HepG2 (cell line): ENCODE measurements at regions not wholly inside any gene's neighbourhood (a gene's known extent, or its start where the extent isn't known, plus 50 kb on each side); places are given as distances from the start of the nearest gene placed in this dataset.
A peak's percentile ranks its signal among the peaks of the same experiment; 100 is the strongest.

ENCODE experiments used
- ATAC-seq: fragments of 200-7000 bp; cut with Tn5 transposase; 3 replicates; pipeline ENCODE4 v1.9.1; 2020; ENCODE audit warnings: mild to moderate bottlenecking, moderate library complexity
- BruUV-seq: library from RNA; stranded (reverse); fragments of 400-500 nt; replicated peaks from 2 replicates; lab custom pipeline; 2021; lab: Mats Ljungman, UMichigan
- CTCF ChIA-PET: fragments of 300-600 bp; formaldehyde crosslinking; extraction: SDS; loops from one replicate; lab custom pipeline; 2021; ENCODE audit warnings: low total read pairs, inconsistent platforms, low intra/inter-chr PET ratio; lab: Yijun Ruan, JAX
- POLR2A ChIA-PET: fragments of 350-600 bp; sonication (Branson Sonifier 250); formaldehyde crosslinking; loops from one replicate; lab custom pipeline; 2020; ENCODE audit warnings: antibody characterized with exemption, inconsistent platforms; lab: Yijun Ruan, JAX
- DNase-seq: peaks from one replicate; pipeline ENCODE4 v3.0.0-alpha.2; 2015; ENCODE audit warnings: low spot score
- FAIRE-seq: peaks from 3 replicates; lab custom pipeline; 2011; peaks lifted over from hg19 to GRCh38; lab: Jason Lieb, UNC
- H2AFZ ChIP-seq: one replicate; pipeline ENCODE4 v1.6.1; 2011; ENCODE audit warnings: low read length, inconsistent platforms
- H3K27ac ChIP-seq: fragments of 300-600 bp; 3 replicates; pipeline ENCODE4 v1.8.0; 2011; ENCODE audit warnings: mixed run types, mild to moderate bottlenecking, mixed read lengths, low read length, inconsistent platforms; ENCODE audit not compliant: insufficient read depth; ENCODE audit errors: extremely low read length
- H3K27me3 ChIP-seq, 2 experiments: fragments of 200-600 bp in 1 of 2; 2 replicates in 1 of 2; 3 replicates in 1 of 2; pipeline versions ENCODE4 v1.6.0 to v1.8.0; 2011; ENCODE audit warnings: low read length in 2 of 2, mild to moderate bottlenecking in 2 of 2, moderate library complexity in 2 of 2, inconsistent platforms in 1 of 2; ENCODE audit not compliant: insufficient read depth in 2 of 2, control insufficient read depth in 1 of 2
- H3K36me3 ChIP-seq, 2 experiments: fragments of 200-600 bp in 1 of 2; replicated peaks in 1 of 2; 2 replicates in 1 of 2; 3 replicates in 1 of 2; pipeline versions ENCODE4 v1.5.1 to v1.8.0; 2011; ENCODE audit warnings: low read length in 2 of 2, inconsistent platforms in 1 of 2; ENCODE audit not compliant: insufficient read depth in 2 of 2, control insufficient read depth in 1 of 2
- H3K4me1 ChIP-seq: 2 replicates; pipeline ENCODE4 v1.5.1; 2012; ENCODE audit warnings: low read length, inconsistent platforms; ENCODE audit not compliant: insufficient read depth
- H3K4me2 ChIP-seq: 2 replicates; pipeline ENCODE4 v1.6.0; 2011; ENCODE audit warnings: low read depth, low read length, inconsistent platforms
- H3K4me3 ChIP-seq, 3 experiments: fragments of 200-600 bp in 1 of 3; sonication (generic), shearing (Covaris generic) in 1 of 3; replicated peaks in 1 of 3; 2 replicates each; pipeline ENCODE4 v1.5.1; 2011 to 2016; ENCODE audit warnings: low read length in 3 of 3, inconsistent platforms in 2 of 3, low read depth in 2 of 3, mild to moderate bottlenecking in 2 of 3, control low read depth in 1 of 3, mixed read lengths in 1 of 3; ENCODE audit not compliant: insufficient read depth in 1 of 3
- H3K79me2 ChIP-seq: one replicate; pipeline ENCODE4 v1.6.1; 2011; ENCODE audit warnings: low read length, inconsistent platforms; ENCODE audit not compliant: insufficient read depth
- H3K9ac ChIP-seq: 2 replicates; pipeline ENCODE4 v1.6.0; 2011; ENCODE audit warnings: mild to moderate bottlenecking, low read depth, low read length, inconsistent platforms; ENCODE audit not compliant: insufficient read depth
- H3K9me3 ChIP-seq: 2 replicates; pipeline ENCODE4 v1.5.1; 2012; ENCODE audit warnings: mild to moderate bottlenecking, low read length
- H4K20me1 ChIP-seq: 2 replicates; pipeline ENCODE4 v1.6.0; 2011; ENCODE audit warnings: inconsistent platforms, mild to moderate bottlenecking, low read length, moderate library complexity; ENCODE audit not compliant: insufficient read depth
- CEBPB ChIP-seq: IDR thresholded peaks from 2 replicates; pipeline ENCODE4 v1.6.1; 2011; ENCODE audit warnings: low read depth, low read length, improper control_type of control experiment, borderline replicate concordance
- MXI1 ChIP-seq: IDR thresholded peaks from 3 replicates; pipeline ENCODE4 v1.6.1; 2012; ENCODE audit warnings: low read depth, low read length, inconsistent platforms, borderline replicate concordance
- SALL2 ChIP-seq: sonication (generic); formaldehyde crosslinking; IDR thresholded peaks from 2 replicates; pipeline ENCODE4 v1.8.1; 2023; ENCODE audit warnings: mild to moderate bottlenecking, missing genetic modification reagents, inconsistent platforms
- ZHX1 ChIP-seq: sonication (generic); formaldehyde crosslinking; IDR thresholded peaks from 2 replicates; pipeline ENCODE4 v1.8.1; 2022; ENCODE audit warnings: low read depth, mild to moderate bottlenecking, missing genetic modification reagents
- ZKSCAN1 ChIP-seq: fragments of 150-350 bp; IDR thresholded peaks from 2 replicates; pipeline ENCODE4 v1.6.1; 2014; ENCODE audit warnings: low read length
- ZNF20 ChIP-seq: sonication (generic); formaldehyde crosslinking; IDR thresholded peaks from 2 replicates; pipeline ENCODE4 v1.4.0; 2020; ENCODE audit warnings: mild to moderate bottlenecking, moderate library complexity, missing genetic modification reagents
- ZNF879 ChIP-seq: sonication (generic); formaldehyde crosslinking; IDR thresholded peaks from 2 replicates; pipeline ENCODE4 v1.8.1; 2023; ENCODE audit warnings: missing genetic modification reagents
- ZSCAN25 ChIP-seq: sonication (generic); formaldehyde crosslinking; IDR thresholded peaks from 2 replicates; pipeline ENCODE4 v1.8.0; 2022; ENCODE audit warnings: mild to moderate bottlenecking, missing genetic modification reagents
- WGBS: methylation state at CpG from one replicate; pipeline ENCODE4 v1.1.6; 2017; ENCODE audit warnings: low lambda C conversion rate; 5-methylcytosine and 5-hydroxymethylcytosine counted together
- in situ Hi-C: cut with HindIII; loops from 2 replicates; pipeline ENCODE4 v1.10.0; 2017; ENCODE audit warnings: low pct_unique_long_range_greater_than_20kb; ENCODE audit not compliant: extremely low pct_ligation_motif_present
- intact Hi-C: fragments of 100-400 bp; cut with micrococcal nuclease; formaldehyde crosslinking; loops from one replicate; pipeline ENCODE4 v1.10.0; 2022; ENCODE audit not compliant: unreplicated experiment

GRCh38 chr13:54004026-54004699 is 975.5 kb downstream of the OLFM4 start:
- CTCF ChIA-PET, result no interaction called here
- in situ Hi-C loops (no loop called here), intact Hi-C loops (no loop called here)
- Histone ChIP-seq H2AFZ (no peak overlapping the region), H3K4me1 (no peaks in the 10 kb centered on the region), H3K79me2 (no peaks in the 10 kb centered on the region), H3K4me2 (no peak overlapping the region), H3K4me3 (no peak overlapping the region), H3K9ac (no peak overlapping the region), H4K20me1 (no peaks in the 10 kb centered on the region), H3K36me3 (no peaks in the 10 kb centered on the region), H3K27ac (no peak overlapping the region), H3K27me3 (no peaks in the 10 kb centered on the region), H3K9me3 (peaks cover 54% of the 10 kb centered on the region)
- no TSS peak for BruUV-seq
- no peak for ATAC-seq
- no peak for FAIRE-seq
- WGBS, result 25% methylated on average over 5 of the region's 5 CpGs
- TF ChIP-seq ZNF20 (CRISPR knock-in tag) (no peak), ZKSCAN1 (no peak), MXI1 (no peak), CEBPB (peak; percentile 52; the same call in 1 of the 2 replicates), ZNF879 (CRISPR knock-in tag) (no peak)
- DNase-seq, result no peak
- POLR2A ChIA-PET, result no interaction called here

GRCh38 chr13:54016542-54016941 is 987.9 kb downstream of the OLFM4 start:
- Histone ChIP-seq H3K9ac (no peak overlapping the region), H3K4me1 (no peaks in the 10 kb centered on the region), H3K9me3 (peaks cover 72% of the 10 kb centered on the region), H3K79me2 (no peaks in the 10 kb centered on the region), H3K27me3 (no peaks in the 10 kb centered on the region), H4K20me1 (no peaks in the 10 kb centered on the region), H3K36me3 (no peaks in the 10 kb centered on the region), H3K27ac (no peak overlapping the region), H2AFZ (no peak overlapping the region), H3K4me2 (no peak overlapping the region), H3K4me3 (no peak overlapping the region)
- ChIA-PET CTCF (no interaction called here), POLR2A (no interaction called here)
- FAIRE-seq (no peak), DNase-seq (no peak), ATAC-seq (no peak)
- in situ Hi-C loops (no loop called here), intact Hi-C loops (no loop called here)
- BruUV-seq, result no TSS peak
- no peak for TF ChIP-seq SALL2
- TF ChIP-seq ZSCAN25 (CRISPR knock-in tag), result no peak
- TF ChIP-seq ZHX1 (CRISPR knock-in tag), result no peak
- no peak for TF ChIP-seq MXI1
- 6% methylated on average over 1 of the region's 1 CpG for WGBS
